GM23338 (cell line): ENCODE measurements at regions not wholly inside any gene's neighbourhood (a gene's known extent, or its start where the extent isn't known, plus 50 kb on each side); places are given as distances from the start of the nearest gene placed in this dataset.

Experiments
- ATAC-seq: fragments of 200-7000 bp; cut with Tn5 transposase; 3 replicates; pipeline ENCODE4 v1.9.1; 2020
- DNase-seq: peaks from one replicate; pipeline ENCODE4 v3.0.0-alpha.2; 2015; ENCODE audit warnings: low spot score
- H2AFZ ChIP-seq: fragments of 200-600 bp; sonication (generic); 2 replicates; pipeline ENCODE4 v1.8.0; 2016; ENCODE audit warnings: antibody characterized with exemption, mild to moderate bottlenecking, moderate library complexity
- H3F3A ChIP-seq: fragments of 200-600 bp; sonication (generic); replicated peaks from 2 replicates; pipeline ENCODE4 v1.8.0; 2017; ENCODE audit warnings: antibody characterized with exemption, mixed run types, low read depth
- H3K27ac ChIP-seq: fragments of 200-600 bp; sonication (generic); 2 replicates; pipeline ENCODE4 v1.6.1; 2016; ENCODE audit warnings: low read depth
- H3K27me3 ChIP-seq: fragments of 200-600 bp; sonication (generic); 2 replicates; pipeline ENCODE4 v1.8.0; 2016; ENCODE audit warnings: mild to moderate bottlenecking, mixed run types, moderate library complexity; ENCODE audit not compliant: insufficient read depth
- H3K36me3 ChIP-seq: fragments of 200-600 bp; sonication (generic); 2 replicates; pipeline ENCODE4 v1.8.0; 2016; ENCODE audit warnings: mild to moderate bottlenecking; ENCODE audit not compliant: insufficient read depth
- H3K4me1 ChIP-seq: fragments of 200-600 bp; sonication (generic); 2 replicates; pipeline ENCODE4 v1.8.0; 2016; ENCODE audit warnings: mild to moderate bottlenecking, moderate library complexity; ENCODE audit not compliant: insufficient read depth
- H3K4me2 ChIP-seq: fragments of 200-600 bp; sonication (generic); 2 replicates; pipeline ENCODE4 v1.7.1; 2017; ENCODE audit warnings: mixed run types
- H3K4me3 ChIP-seq: fragments of 200-600 bp; sonication (generic); 2 replicates; pipeline ENCODE4 v1.6.1; 2016; ENCODE audit warnings: mixed run types
- H3K79me2 ChIP-seq: fragments of 200-600 bp; sonication (generic); replicated peaks from 2 replicates; pipeline ENCODE4 v1.8.0; 2017; ENCODE audit warnings: mild to moderate bottlenecking; ENCODE audit not compliant: insufficient read depth
- H3K9me2 ChIP-seq: fragments of 200-600 bp; sonication (generic); 2 replicates; pipeline ENCODE4 v1.8.0; 2017; ENCODE audit not compliant: insufficient read depth
- H4K20me1 ChIP-seq: fragments of 200-600 bp; sonication (generic); replicated peaks from 2 replicates; pipeline ENCODE4 v1.8.0; 2017; ENCODE audit warnings: mild to moderate bottlenecking; ENCODE audit not compliant: insufficient read depth
- H3K27ac Mint-ChIP-seq: 2 replicates; pipeline ENCODE4 v1.8.0; 2020; ENCODE audit warnings: inconsistent platforms, mild to moderate bottlenecking, moderate library complexity, mixed read lengths
- H3K27me3 Mint-ChIP-seq: 3 replicates; pipeline ENCODE4 v1.8.0; 2022; ENCODE audit warnings: low read depth, mild to moderate bottlenecking, moderate library complexity, mixed read lengths, inconsistent platforms; ENCODE audit not compliant: insufficient read depth, poor library complexity
- H3K36me3 Mint-ChIP-seq: 3 replicates; pipeline ENCODE4 v1.8.0; 2021; ENCODE audit warnings: low read depth, mild to moderate bottlenecking, inconsistent platforms, moderate library complexity, mixed read lengths
- H3K4me1 Mint-ChIP-seq: 3 replicates; pipeline ENCODE4 v1.8.0; 2020; ENCODE audit warnings: mild to moderate bottlenecking, inconsistent platforms, mixed read lengths
- H3K4me3 Mint-ChIP-seq: 3 replicates; pipeline ENCODE4 v1.8.0; 2021; ENCODE audit warnings: moderate library complexity, mild to moderate bottlenecking, inconsistent platforms, mixed read lengths
- H3K9me3 Mint-ChIP-seq: 3 replicates; pipeline ENCODE4 v1.8.0; 2020; ENCODE audit warnings: moderate library complexity, mild to moderate bottlenecking, inconsistent platforms, mixed read lengths
- CREB1 ChIP-seq: fragments of 250-450 bp; sonication (Bioruptor Pico); IDR thresholded peaks from 2 replicates; pipeline ENCODE4 v1.5.0; 2020; ENCODE audit warnings: low read depth, mild to moderate bottlenecking, moderate library complexity
- CTCF ChIP-seq, 2 experiments: fragments of 200-600 bp in 1 of 2; sonication (generic) in 1 of 2; conservative IDR thresholded peaks; 2 replicates each; pipeline versions ENCODE4 v1.5.1 to v1.6.1; 2016 to 2017; ENCODE audit warnings: antibody characterized with exemption in 2 of 2, low read depth in 2 of 2, mild to moderate bottlenecking in 2 of 2, moderate library complexity in 1 of 2
- ETS1 ChIP-seq: IDR thresholded peaks from 2 replicates; pipeline ENCODE4 v1.6.1; 2016; ENCODE audit warnings: antibody characterized with exemption
- NANOG ChIP-seq: IDR thresholded peaks from 2 replicates; pipeline ENCODE4 v1.6.1; 2016; ENCODE audit warnings: antibody characterized with exemption, borderline replicate concordance
- POLR2AphosphoS5 ChIP-seq: IDR thresholded peaks from 2 replicates; pipeline ENCODE4 v1.6.1; 2016; ENCODE audit warnings: antibody characterized with exemption, low read depth
- REST ChIP-seq: IDR thresholded peaks from one replicate; pipeline ENCODE4 v1.6.1; 2018; ENCODE audit warnings: antibody characterized with exemption; ENCODE audit not compliant: unreplicated experiment
- ZNF114 ChIP-seq: fragments of 250-450 bp; sonication (Bioruptor Pico); IDR thresholded peaks from 2 replicates; pipeline ENCODE4 v1.5.0; 2020; ENCODE audit warnings: mild to moderate bottlenecking, moderate library complexity
- ZNF331 ChIP-seq: fragments of 250-450 bp; sonication (Bioruptor Pico); IDR thresholded peaks from 2 replicates; pipeline ENCODE4 v1.5.0; 2020; ENCODE audit warnings: low read depth, mild to moderate bottlenecking, moderate library complexity
- ZNF462 ChIP-seq: fragments of 250-450 bp; sonication (Bioruptor Pico); IDR thresholded peaks from 2 replicates; pipeline ENCODE4 v1.5.0; 2020; ENCODE audit warnings: mild to moderate bottlenecking, moderate library complexity

- TF ChIP-seq ZNF462 (no peak), NANOG (no peak)
Measured at GRCh38 chr10:11667756-11668155, 56.3 kb upstream of the USP6NL start (continued).

GRCh38 chr10:11663763-11664555 is 52.5 kb upstream of the USP6NL start:
- Mint-ChIP-seq H3K36me3 (no peaks in the 10 kb centered on the region), H3K27me3 (no peaks in the 10 kb centered on the region), H3K4me1 (no peaks in the 10 kb centered on the region; the same call in 2 of the 3 replicates), H3K9me3 (no peaks in the 10 kb centered on the region), H3K4me3 (no peak overlapping the region), H3K27ac (no peak overlapping the region)
- H3K9me2 ChIP-seq: no peaks in the 10 kb centered on the region
- no peaks in the 10 kb centered on the region for H3K36me3 ChIP-seq
- H3K79me2 ChIP-seq: no peaks in the 10 kb centered on the region
- no peaks in the 10 kb centered on the region for H3F3A ChIP-seq
- no peak overlapping the region for H3K4me2 ChIP-seq
- no peak overlapping the region for H3K4me3 ChIP-seq
- ATAC-seq: no peak
- no peak for DNase-seq
- no peak overlapping the region for H2AFZ ChIP-seq
- H3K27me3 ChIP-seq: no peaks in the 10 kb centered on the region
- H4K20me1 ChIP-seq: no peaks in the 10 kb centered on the region
- H3K4me1 ChIP-seq: no peaks in the 10 kb centered on the region
- H3K27ac ChIP-seq: no peak overlapping the region
- TF ChIP-seq POLR2AphosphoS5: no peak
- no peak for TF ChIP-seq ZNF114 (CRISPR knock-in tag)
- TF ChIP-seq REST: no peak
- no peak for TF ChIP-seq ZNF331 (CRISPR knock-in tag)
- no peak for TF ChIP-seq CTCF (conservative IDR thresholded peaks at IDR 0.05; ENCODE audit: low read depth in 2 of 2)
- no peak for TF ChIP-seq CREB1 (CRISPR knock-in tag)
- no peak for TF ChIP-seq ETS1
